WTC11 (cell line): ENCODE measurements at regions not wholly inside any gene's neighbourhood (a gene's known extent, or its start where the extent isn't known, plus 50 kb on each side); places are given as distances from the start of the nearest gene placed in this dataset.

Experiments used
- ATAC-seq: fragments of 200-7000 bp; cut with Tn5 transposase; 2 replicates; pipeline ENCODE4 v1.10.0; 2021; ENCODE audit warnings: mild to moderate bottlenecking, moderate library complexity
- CTCF ChIA-PET: fragments of 300-600 bp; sonication (Branson Sonifier 250); formaldehyde crosslinking; loops from one replicate; lab custom pipeline; 2021; ENCODE audit warnings: antibody characterized with exemption; lab: Charles Lee
- POLR2A ChIA-PET: fragments of 350-600 bp; sonication (Branson Sonifier 250); formaldehyde crosslinking; loops from one replicate; lab custom pipeline; 2021; ENCODE audit warnings: antibody characterized with exemption; lab: Charles Lee
- DNase-seq: peaks from one replicate; pipeline ENCODE4 v3.0.0; 2021; ENCODE audit warnings: low spot score
- H3K27ac Mint-ChIP-seq: 2 replicates; pipeline ENCODE4 v1.8.0; 2021; ENCODE audit warnings: mixed read lengths
- H3K27me3 Mint-ChIP-seq: 2 replicates; pipeline ENCODE4 v1.8.0; 2021; ENCODE audit warnings: low read depth, mild to moderate bottlenecking, moderate library complexity, mixed read lengths
- H3K36me3 Mint-ChIP-seq: 2 replicates; pipeline ENCODE4 v1.8.0; 2021; ENCODE audit warnings: mixed read lengths
- H3K4me1 Mint-ChIP-seq: 2 replicates; pipeline ENCODE4 v1.8.0; 2022; ENCODE audit warnings: mixed read lengths
- H3K4me3 Mint-ChIP-seq: 2 replicates; pipeline ENCODE4 v1.8.0; 2021; ENCODE audit warnings: mild to moderate bottlenecking, moderate library complexity, mixed read lengths
- H3K9me3 Mint-ChIP-seq: 2 replicates; pipeline ENCODE4 v1.8.0; 2021; ENCODE audit warnings: mixed read lengths
- CBFB ChIP-seq: sonication (generic); formaldehyde crosslinking; IDR thresholded peaks from 2 replicates; pipeline ENCODE4 v1.8.1; 2022; ENCODE audit warnings: mild to moderate bottlenecking, low read depth, missing genetic modification reagents
- ESRRA ChIP-seq: sonication (generic); formaldehyde crosslinking; IDR thresholded peaks from 2 replicates; pipeline ENCODE4 v1.8.1; 2022; ENCODE audit warnings: mild to moderate bottlenecking, missing genetic modification reagents, borderline replicate concordance
- FOXJ3 ChIP-seq: sonication (generic); formaldehyde crosslinking; IDR thresholded peaks from 2 replicates; pipeline ENCODE4 v1.9.0; 2021; ENCODE audit warnings: missing genetic modification reagents, mild to moderate bottlenecking, borderline replicate concordance
- FOXK1 ChIP-seq: sonication (generic); formaldehyde crosslinking; IDR thresholded peaks from 2 replicates; pipeline ENCODE4 v1.8.0; 2022; ENCODE audit warnings: mild to moderate bottlenecking, moderate library complexity, missing genetic modification reagents
- FOXP1 ChIP-seq: sonication (generic); formaldehyde crosslinking; IDR thresholded peaks from 2 replicates; pipeline ENCODE4 v1.8.0; 2022; ENCODE audit warnings: missing genetic modification reagents, mild to moderate bottlenecking, moderate library complexity, borderline replicate concordance
- GRHL2 ChIP-seq: fragments of 250-450 bp; sonication (Bioruptor Pico); IDR thresholded peaks from 2 replicates; pipeline ENCODE4 v1.8.0; 2022; ENCODE audit warnings: mild to moderate bottlenecking, moderate library complexity; ENCODE audit not compliant: insufficient replicate concordance, severe bottlenecking
- JUN ChIP-seq: sonication (generic); formaldehyde crosslinking; IDR thresholded peaks from 2 replicates; pipeline ENCODE4 v1.8.0; 2023; ENCODE audit warnings: mild to moderate bottlenecking, missing genetic modification reagents
- NFATC4 ChIP-seq: fragments of 250-450 bp; sonication (Bioruptor Pico); IDR thresholded peaks from 2 replicates; pipeline ENCODE4 v1.9.0; 2021; ENCODE audit warnings: mild to moderate bottlenecking
- NFYB ChIP-seq: sonication (generic); formaldehyde crosslinking; conservative IDR thresholded peaks from 2 replicates; pipeline ENCODE4 v1.8.0; 2022; ENCODE audit warnings: low read depth, missing genetic modification reagents
- RORB ChIP-seq: fragments of 250-450 bp; sonication (Bioruptor Pico); IDR thresholded peaks from 2 replicates; pipeline ENCODE4 v1.9.0; 2021; ENCODE audit warnings: mild to moderate bottlenecking
- SOX15 ChIP-seq: fragments of 250-450 bp; sonication (Bioruptor Pico); IDR thresholded peaks from 2 replicates; pipeline ENCODE4 v1.9.0; 2021; ENCODE audit warnings: mild to moderate bottlenecking
- TCF7 ChIP-seq: sonication (generic); formaldehyde crosslinking; IDR thresholded peaks from 2 replicates; pipeline ENCODE4 v1.8.0; 2022; ENCODE audit warnings: mild to moderate bottlenecking, low read depth, missing genetic modification reagents, moderate library complexity
- TEAD4 ChIP-seq: sonication (generic); formaldehyde crosslinking; IDR thresholded peaks from 2 replicates; pipeline ENCODE4 v1.8.0; 2022; ENCODE audit warnings: mild to moderate bottlenecking, missing genetic modification reagents
- ZNF263 ChIP-seq: sonication (generic); formaldehyde crosslinking; IDR thresholded peaks from 2 replicates; pipeline ENCODE4 v1.8.1; 2022; ENCODE audit warnings: low read depth, mild to moderate bottlenecking, moderate library complexity, missing genetic modification reagents
- ZNF396 ChIP-seq: fragments of 250-450 bp; sonication (Bioruptor Pico); IDR thresholded peaks from 2 replicates; pipeline ENCODE4 v1.8.0; 2021; ENCODE audit warnings: mild to moderate bottlenecking, moderate library complexity, borderline replicate concordance
- ZNF423 ChIP-seq: fragments of 250-450 bp; sonication (Bioruptor Pico); IDR thresholded peaks from 2 replicates; pipeline ENCODE4 v2.1.2; 2022; ENCODE audit warnings: mild to moderate bottlenecking, moderate library complexity
- TF ChIP-seq, protein P1 (sequence below): sonication (generic); formaldehyde crosslinking; IDR thresholded peaks from 2 replicates; pipeline ENCODE4 v1.8.0; 2022; ENCODE audit warnings: mild to moderate bottlenecking, missing genetic modification reagents
- TF ChIP-seq, protein P2 (sequence below): sonication (generic); formaldehyde crosslinking; IDR thresholded peaks from 2 replicates; pipeline ENCODE4 v1.8.1; 2022; ENCODE audit warnings: low read depth, mild to moderate bottlenecking, moderate library complexity, missing genetic modification reagents, borderline replicate concordance
- TF ChIP-seq, protein P3 (sequence below): sonication (generic); formaldehyde crosslinking; IDR thresholded peaks from 2 replicates; pipeline ENCODE4 v1.8.0; 2023; ENCODE audit warnings: missing genetic modification reagents, mild to moderate bottlenecking, borderline replicate concordance
- TF ChIP-seq, protein P4 (sequence below): sonication (generic); formaldehyde crosslinking; IDR thresholded peaks from 2 replicates; pipeline ENCODE4 v1.8.0; 2022; ENCODE audit warnings: missing genetic modification reagents
- TF ChIP-seq, protein P5 (sequence below): fragments of 250-450 bp; sonication (Bioruptor Pico); IDR thresholded peaks from 2 replicates; pipeline ENCODE4 v1.9.0; 2021; ENCODE audit warnings: mild to moderate bottlenecking
- TF ChIP-seq, protein P6 (sequence below): sonication (generic); formaldehyde crosslinking; IDR thresholded peaks from 2 replicates; pipeline ENCODE4 v1.8.1; 2023; ENCODE audit warnings: mild to moderate bottlenecking, missing genetic modification reagents, moderate library complexity
- TF ChIP-seq, protein P7 (sequence below): fragments of 200-600 bp; IDR thresholded peaks from 2 replicates; pipeline ENCODE4 v1.8.0; 2022; ENCODE audit warnings: antibody characterized with exemption

DNA sequence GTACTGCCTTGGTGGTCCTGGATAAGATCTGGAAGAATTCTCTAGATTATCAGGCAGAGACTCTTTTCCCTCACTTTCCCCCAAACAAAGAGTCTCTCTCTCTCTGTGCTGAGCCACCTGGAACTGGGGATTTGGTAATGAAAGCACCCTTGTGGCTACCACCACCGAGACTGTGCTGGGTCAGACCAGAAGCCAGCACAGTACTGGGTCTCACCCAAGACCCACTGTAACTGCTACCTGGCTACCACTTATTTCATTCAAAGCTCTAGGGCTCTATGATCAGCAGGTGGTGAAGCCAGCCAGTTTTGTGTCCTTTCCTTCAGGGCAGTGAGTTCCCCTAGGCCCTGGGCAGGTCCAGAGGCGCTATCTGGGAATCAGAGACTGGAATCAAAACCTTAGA lies 269.6 kb upstream of the CWC22 start (continued):
- TF ChIP-seq, protein P1, sequence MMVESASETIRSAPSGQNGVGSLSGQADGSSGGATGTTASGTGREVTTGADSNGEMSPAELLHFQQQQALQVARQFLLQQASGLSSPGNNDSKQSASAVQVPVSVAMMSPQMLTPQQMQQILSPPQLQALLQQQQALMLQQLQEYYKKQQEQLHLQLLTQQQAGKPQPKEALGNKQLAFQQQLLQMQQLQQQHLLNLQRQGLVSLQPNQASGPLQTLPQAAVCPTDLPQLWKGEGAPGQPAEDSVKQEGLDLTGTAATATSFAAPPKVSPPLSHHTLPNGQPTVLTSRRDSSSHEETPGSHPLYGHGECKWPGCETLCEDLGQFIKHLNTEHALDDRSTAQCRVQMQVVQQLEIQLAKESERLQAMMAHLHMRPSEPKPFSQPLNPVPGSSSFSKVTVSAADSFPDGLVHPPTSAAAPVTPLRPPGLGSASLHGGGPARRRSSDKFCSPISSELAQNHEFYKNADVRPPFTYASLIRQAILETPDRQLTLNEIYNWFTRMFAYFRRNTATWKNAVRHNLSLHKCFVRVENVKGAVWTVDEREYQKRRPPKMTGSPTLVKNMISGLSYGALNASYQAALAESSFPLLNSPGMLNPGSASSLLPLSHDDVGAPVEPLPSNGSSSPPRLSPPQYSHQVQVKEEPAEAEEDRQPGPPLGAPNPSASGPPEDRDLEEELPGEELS, result no peak
- TF ChIP-seq, protein P2, sequence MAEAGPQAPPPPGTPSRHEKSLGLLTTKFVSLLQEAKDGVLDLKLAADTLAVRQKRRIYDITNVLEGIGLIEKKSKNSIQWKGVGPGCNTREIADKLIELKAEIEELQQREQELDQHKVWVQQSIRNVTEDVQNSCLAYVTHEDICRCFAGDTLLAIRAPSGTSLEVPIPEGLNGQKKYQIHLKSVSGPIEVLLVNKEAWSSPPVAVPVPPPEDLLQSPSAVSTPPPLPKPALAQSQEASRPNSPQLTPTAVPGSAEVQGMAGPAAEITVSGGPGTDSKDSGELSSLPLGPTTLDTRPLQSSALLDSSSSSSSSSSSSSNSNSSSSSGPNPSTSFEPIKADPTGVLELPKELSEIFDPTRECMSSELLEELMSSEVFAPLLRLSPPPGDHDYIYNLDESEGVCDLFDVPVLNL, result no peak
- TF ChIP-seq, protein P3, sequence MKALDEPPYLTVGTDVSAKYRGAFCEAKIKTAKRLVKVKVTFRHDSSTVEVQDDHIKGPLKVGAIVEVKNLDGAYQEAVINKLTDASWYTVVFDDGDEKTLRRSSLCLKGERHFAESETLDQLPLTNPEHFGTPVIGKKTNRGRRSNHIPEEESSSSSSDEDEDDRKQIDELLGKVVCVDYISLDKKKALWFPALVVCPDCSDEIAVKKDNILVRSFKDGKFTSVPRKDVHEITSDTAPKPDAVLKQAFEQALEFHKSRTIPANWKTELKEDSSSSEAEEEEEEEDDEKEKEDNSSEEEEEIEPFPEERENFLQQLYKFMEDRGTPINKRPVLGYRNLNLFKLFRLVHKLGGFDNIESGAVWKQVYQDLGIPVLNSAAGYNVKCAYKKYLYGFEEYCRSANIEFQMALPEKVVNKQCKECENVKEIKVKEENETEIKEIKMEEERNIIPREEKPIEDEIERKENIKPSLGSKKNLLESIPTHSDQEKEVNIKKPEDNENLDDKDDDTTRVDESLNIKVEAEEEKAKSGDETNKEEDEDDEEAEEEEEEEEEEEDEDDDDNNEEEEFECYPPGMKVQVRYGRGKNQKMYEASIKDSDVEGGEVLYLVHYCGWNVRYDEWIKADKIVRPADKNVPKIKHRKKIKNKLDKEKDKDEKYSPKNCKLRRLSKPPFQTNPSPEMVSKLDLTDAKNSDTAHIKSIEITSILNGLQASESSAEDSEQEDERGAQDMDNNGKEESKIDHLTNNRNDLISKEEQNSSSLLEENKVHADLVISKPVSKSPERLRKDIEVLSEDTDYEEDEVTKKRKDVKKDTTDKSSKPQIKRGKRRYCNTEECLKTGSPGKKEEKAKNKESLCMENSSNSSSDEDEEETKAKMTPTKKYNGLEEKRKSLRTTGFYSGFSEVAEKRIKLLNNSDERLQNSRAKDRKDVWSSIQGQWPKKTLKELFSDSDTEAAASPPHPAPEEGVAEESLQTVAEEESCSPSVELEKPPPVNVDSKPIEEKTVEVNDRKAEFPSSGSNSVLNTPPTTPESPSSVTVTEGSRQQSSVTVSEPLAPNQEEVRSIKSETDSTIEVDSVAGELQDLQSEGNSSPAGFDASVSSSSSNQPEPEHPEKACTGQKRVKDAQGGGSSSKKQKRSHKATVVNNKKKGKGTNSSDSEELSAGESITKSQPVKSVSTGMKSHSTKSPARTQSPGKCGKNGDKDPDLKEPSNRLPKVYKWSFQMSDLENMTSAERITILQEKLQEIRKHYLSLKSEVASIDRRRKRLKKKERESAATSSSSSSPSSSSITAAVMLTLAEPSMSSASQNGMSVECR (CRISPR knock-in tag), result no peak
- TF ChIP-seq CBFB (no peak), FOXJ3 (CRISPR knock-in tag) (no peak), JUN (no peak), SOX15 (CRISPR knock-in tag) (no peak), GRHL2 (CRISPR knock-in tag) (no peak), FOXK1 (CRISPR knock-in tag) (no peak), TCF7 (CRISPR knock-in tag) (no peak), ESRRA (CRISPR knock-in tag) (no peak)

DNA sequence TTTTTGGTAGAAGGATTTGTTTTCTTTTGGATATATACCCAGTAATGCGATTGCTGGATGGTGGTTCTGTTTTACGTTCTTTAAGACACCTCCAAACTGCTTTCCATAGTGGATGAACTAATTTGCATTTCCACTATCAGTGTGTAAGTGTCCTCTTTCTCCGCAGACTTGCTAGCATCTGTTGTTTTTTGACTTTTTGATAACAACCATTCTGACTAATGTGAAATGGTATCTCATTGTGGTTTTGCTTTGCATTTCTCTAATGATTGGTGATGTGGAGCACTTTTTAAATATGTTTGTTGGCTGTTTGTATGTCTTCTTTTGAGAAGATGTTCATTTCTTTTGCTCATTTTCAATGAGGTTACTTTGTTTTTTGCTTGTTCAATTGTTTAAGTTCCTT lies 260.9 kb upstream of the CWC22 start:
- ChIA-PET POLR2A (no interaction called here), CTCF (no interaction called here)
- H3K4me1 Mint-ChIP-seq, result no peaks in the 10 kb centered on the region
- H3K27me3 Mint-ChIP-seq, result no peaks in the 10 kb centered on the region; the same call in 1 of the 2 replicates
- no peak for DNase-seq
- H3K27ac Mint-ChIP-seq, result no peak overlapping the region
- peaks cover 39% of the 10 kb centered on the region for H3K9me3 Mint-ChIP-seq
- no peak for ATAC-seq
- peaks cover 10% of the 10 kb centered on the region for H3K36me3 Mint-ChIP-seq
- H3K4me3 Mint-ChIP-seq, result no peak overlapping the region
- TF ChIP-seq, protein P4, sequence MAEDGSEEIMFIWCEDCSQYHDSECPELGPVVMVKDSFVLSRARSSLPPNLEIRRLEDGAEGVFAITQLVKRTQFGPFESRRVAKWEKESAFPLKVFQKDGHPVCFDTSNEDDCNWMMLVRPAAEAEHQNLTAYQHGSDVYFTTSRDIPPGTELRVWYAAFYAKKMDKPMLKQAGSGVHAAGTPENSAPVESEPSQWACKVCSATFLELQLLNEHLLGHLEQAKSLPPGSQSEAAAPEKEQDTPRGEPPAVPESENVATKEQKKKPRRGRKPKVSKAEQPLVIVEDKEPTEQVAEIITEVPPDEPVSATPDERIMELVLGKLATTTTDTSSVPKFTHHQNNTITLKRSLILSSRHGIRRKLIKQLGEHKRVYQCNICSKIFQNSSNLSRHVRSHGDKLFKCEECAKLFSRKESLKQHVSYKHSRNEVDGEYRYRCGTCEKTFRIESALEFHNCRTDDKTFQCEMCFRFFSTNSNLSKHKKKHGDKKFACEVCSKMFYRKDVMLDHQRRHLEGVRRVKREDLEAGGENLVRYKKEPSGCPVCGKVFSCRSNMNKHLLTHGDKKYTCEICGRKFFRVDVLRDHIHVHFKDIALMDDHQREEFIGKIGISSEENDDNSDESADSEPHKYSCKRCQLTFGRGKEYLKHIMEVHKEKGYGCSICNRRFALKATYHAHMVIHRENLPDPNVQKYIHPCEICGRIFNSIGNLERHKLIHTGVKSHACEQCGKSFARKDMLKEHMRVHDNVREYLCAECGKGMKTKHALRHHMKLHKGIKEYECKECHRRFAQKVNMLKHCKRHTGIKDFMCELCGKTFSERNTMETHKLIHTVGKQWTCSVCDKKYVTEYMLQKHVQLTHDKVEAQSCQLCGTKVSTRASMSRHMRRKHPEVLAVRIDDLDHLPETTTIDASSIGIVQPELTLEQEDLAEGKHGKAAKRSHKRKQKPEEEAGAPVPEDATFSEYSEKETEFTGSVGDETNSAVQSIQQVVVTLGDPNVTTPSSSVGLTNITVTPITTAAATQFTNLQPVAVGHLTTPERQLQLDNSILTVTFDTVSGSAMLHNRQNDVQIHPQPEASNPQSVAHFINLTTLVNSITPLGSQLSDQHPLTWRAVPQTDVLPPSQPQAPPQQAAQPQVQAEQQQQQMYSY (CRISPR knock-in tag), result no peak
- TF ChIP-seq ZNF396, result no peak
- no peak for TF ChIP-seq NFYB (CRISPR knock-in tag)
- no peak for TF ChIP-seq FOXP1
- no peak for TF ChIP-seq ZNF423 (CRISPR knock-in tag)
- no peak for TF ChIP-seq TEAD4 (CRISPR knock-in tag)
- TF ChIP-seq, protein P5, sequence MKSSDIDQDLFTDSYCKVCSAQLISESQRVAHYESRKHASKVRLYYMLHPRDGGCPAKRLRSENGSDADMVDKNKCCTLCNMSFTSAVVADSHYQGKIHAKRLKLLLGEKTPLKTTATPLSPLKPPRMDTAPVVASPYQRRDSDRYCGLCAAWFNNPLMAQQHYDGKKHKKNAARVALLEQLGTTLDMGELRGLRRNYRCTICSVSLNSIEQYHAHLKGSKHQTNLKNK (CRISPR knock-in tag), result no peak
- no peak for TF ChIP-seq ZNF263 (CRISPR knock-in tag)
- TF ChIP-seq, protein P6, sequence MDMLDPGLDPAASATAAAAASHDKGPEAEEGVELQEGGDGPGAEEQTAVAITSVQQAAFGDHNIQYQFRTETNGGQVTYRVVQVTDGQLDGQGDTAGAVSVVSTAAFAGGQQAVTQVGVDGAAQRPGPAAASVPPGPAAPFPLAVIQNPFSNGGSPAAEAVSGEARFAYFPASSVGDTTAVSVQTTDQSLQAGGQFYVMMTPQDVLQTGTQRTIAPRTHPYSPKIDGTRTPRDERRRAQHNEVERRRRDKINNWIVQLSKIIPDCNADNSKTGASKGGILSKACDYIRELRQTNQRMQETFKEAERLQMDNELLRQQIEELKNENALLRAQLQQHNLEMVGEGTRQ (CRISPR knock-in tag), result no peak
- no peak for TF ChIP-seq FOXJ3 (CRISPR knock-in tag)
- TF ChIP-seq JUN, result no peak
- no peak for TF ChIP-seq RORB (CRISPR knock-in tag)
- TF ChIP-seq, protein P7, sequence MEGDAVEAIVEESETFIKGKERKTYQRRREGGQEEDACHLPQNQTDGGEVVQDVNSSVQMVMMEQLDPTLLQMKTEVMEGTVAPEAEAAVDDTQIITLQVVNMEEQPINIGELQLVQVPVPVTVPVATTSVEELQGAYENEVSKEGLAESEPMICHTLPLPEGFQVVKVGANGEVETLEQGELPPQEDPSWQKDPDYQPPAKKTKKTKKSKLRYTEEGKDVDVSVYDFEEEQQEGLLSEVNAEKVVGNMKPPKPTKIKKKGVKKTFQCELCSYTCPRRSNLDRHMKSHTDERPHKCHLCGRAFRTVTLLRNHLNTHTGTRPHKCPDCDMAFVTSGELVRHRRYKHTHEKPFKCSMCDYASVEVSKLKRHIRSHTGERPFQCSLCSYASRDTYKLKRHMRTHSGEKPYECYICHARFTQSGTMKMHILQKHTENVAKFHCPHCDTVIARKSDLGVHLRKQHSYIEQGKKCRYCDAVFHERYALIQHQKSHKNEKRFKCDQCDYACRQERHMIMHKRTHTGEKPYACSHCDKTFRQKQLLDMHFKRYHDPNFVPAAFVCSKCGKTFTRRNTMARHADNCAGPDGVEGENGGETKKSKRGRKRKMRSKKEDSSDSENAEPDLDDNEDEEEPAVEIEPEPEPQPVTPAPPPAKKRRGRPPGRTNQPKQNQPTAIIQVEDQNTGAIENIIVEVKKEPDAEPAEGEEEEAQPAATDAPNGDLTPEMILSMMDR, result no peak
- TF ChIP-seq NFATC4 (CRISPR knock-in tag), result no peak
